ENCODE measurements at regions not wholly inside any gene's neighbourhood (a gene's known extent, or its start where the extent isn't known, plus 50 kb on each side); places are given as distances from the start of the nearest gene placed in this dataset.
"Not testable (repeated sequence)": the region's sequence is repeated elsewhere in the genome, so short reads cannot be mapped to it uniquely, and the experiment has no call there.

GRCh38 chr7:149559711-149560110 is 62.1 kb upstream of the ZNF746 start:
- Histone ChIP-seq H3K4me1 (ENCODE audit: insufficient read depth) (no peaks in the 10 kb centered on the region), H3K4me3 (no peak overlapping the region), H3K36me3 (replicated peaks; ENCODE audit: insufficient read depth, low read depth) (no peaks in the 10 kb centered on the region), H4K20me1 (ENCODE audit: insufficient read depth, poor library complexity, severe bottlenecking) (no peaks in the 10 kb centered on the region), H3K79me2 (peaks cover 12% of the 10 kb centered on the region), H3K4me2 (no peak overlapping the region), H3K27ac (no peak overlapping the region), H3K9me3 (ENCODE audit: low read depth) (no peaks in the 10 kb centered on the region), H3K9me2 (replicated peaks; ENCODE audit: insufficient read depth) (no peaks in the 10 kb centered on the region), H2AFZ (no peak overlapping the region), H3K27me3 (no peaks in the 10 kb centered on the region)
- TF ChIP-seq EZH2phosphoT487 (IDR thresholded peaks at IDR 0.05; ENCODE audit: low read depth, severe bottlenecking, unreplicated experiment) (no peak), EZH2 (IDR thresholded peaks at IDR 0.05; ENCODE audit: borderline replicate concordance) (no peak), CTCF (IDR thresholded peaks at IDR 0.05; ENCODE audit: poor library complexity) (no peak)
- DNase-seq (ENCODE audit: low spot score) = no peak
- WGBS (ENCODE audit: low lambda C conversion rate, missing lambda C conversion rate) = 89% methylated on average over 4 of the region's 4 CpGs

- H3K4me2 ChIP-seq = no peak overlapping the region
- H3K4me3 ChIP-seq = no peak overlapping the region
- no peak for DNase-seq (ENCODE audit: low spot score)
- no peaks in the 10 kb centered on the region for H3K4me1 ChIP-seq (ENCODE audit: insufficient read depth)
- no peaks in the 10 kb centered on the region for H3K9me2 ChIP-seq (replicated peaks; ENCODE audit: insufficient read depth)
- TF ChIP-seq EZH2phosphoT487 (IDR thresholded peaks at IDR 0.05; ENCODE audit: low read depth, severe bottlenecking, unreplicated experiment) (no peak), CTCF (IDR thresholded peaks at IDR 0.05; ENCODE audit: poor library complexity) (no peak), EZH2 (IDR thresholded peaks at IDR 0.05; ENCODE audit: borderline replicate concordance) (no peak)
- WGBS (ENCODE audit: low lambda C conversion rate, missing lambda C conversion rate) = 98% methylated on average over 6 of the region's 6 CpGs
- H2AFZ ChIP-seq = no peak overlapping the region
- no peaks in the 10 kb centered on the region for H3K27me3 ChIP-seq
- H3K79me2 ChIP-seq = peaks cover 4% of the 10 kb centered on the region
- H4K20me1 ChIP-seq (ENCODE audit: insufficient read depth, poor library complexity, severe bottlenecking) = no peaks in the 10 kb centered on the region
- H3K9me3 ChIP-seq (ENCODE audit: low read depth) = no peaks in the 10 kb centered on the region
- H3K27ac ChIP-seq = no peak overlapping the region
- no peaks in the 10 kb centered on the region for H3K36me3 ChIP-seq (replicated peaks; ENCODE audit: insufficient read depth, low read depth)
Observed at GRCh38 chr7:149558149-149558861, 60.7 kb upstream of the ZNF746 start.

- H3K27me3 ChIP-seq; H3K4me1 ChIP-seq (ENCODE audit: insufficient read depth); H3K36me3 ChIP-seq (replicated peaks; ENCODE audit: insufficient read depth, low read depth); H4K20me1 ChIP-seq (ENCODE audit: insufficient read depth, poor library complexity, severe bottlenecking); H3K9me3 ChIP-seq (ENCODE audit: low read depth); H3K4me2 ChIP-seq; H3K27ac ChIP-seq; H2AFZ ChIP-seq; H3K79me2 ChIP-seq; H3K4me3 ChIP-seq; DNase-seq (ENCODE audit: low spot score); H3K9me2 ChIP-seq (replicated peaks; ENCODE audit: insufficient read depth): not testable (repeated sequence)
- WGBS (ENCODE audit: low lambda C conversion rate, missing lambda C conversion rate) = 98% methylated on average over 4 of the region's 4 CpGs
Observed at GRCh38 chr7:149556525-149556924, 58.9 kb upstream of the ZNF746 start.

GRCh38 chr7:149554821-149555220 is 57.2 kb upstream of the ZNF746 start:
- WGBS (ENCODE audit: low lambda C conversion rate, missing lambda C conversion rate) = no CpG with 5 or more reads among the region's 31 CpGs
- not testable (repeated sequence) for H3K27ac ChIP-seq; H3K4me3 ChIP-seq; H3K79me2 ChIP-seq; DNase-seq (ENCODE audit: low spot score); H3K27me3 ChIP-seq; H2AFZ ChIP-seq; H4K20me1 ChIP-seq (ENCODE audit: insufficient read depth, poor library complexity, severe bottlenecking); H3K4me1 ChIP-seq (ENCODE audit: insufficient read depth); H3K9me2 ChIP-seq (replicated peaks; ENCODE audit: insufficient read depth); H3K36me3 ChIP-seq (replicated peaks; ENCODE audit: insufficient read depth, low read depth); H3K4me2 ChIP-seq; H3K9me3 ChIP-seq (ENCODE audit: low read depth)

GRCh38 chr7:149553991-149554390 is 56.4 kb upstream of the ZNF746 start:
- not testable (repeated sequence) for H3K79me2 ChIP-seq; H3K4me3 ChIP-seq; H4K20me1 ChIP-seq (ENCODE audit: insufficient read depth, poor library complexity, severe bottlenecking); H2AFZ ChIP-seq; H3K27me3 ChIP-seq; H3K27ac ChIP-seq; H3K9me3 ChIP-seq (ENCODE audit: low read depth); DNase-seq (ENCODE audit: low spot score); H3K36me3 ChIP-seq (replicated peaks; ENCODE audit: insufficient read depth, low read depth); H3K9me2 ChIP-seq (replicated peaks; ENCODE audit: insufficient read depth); H3K4me1 ChIP-seq (ENCODE audit: insufficient read depth); H3K4me2 ChIP-seq
- WGBS (ENCODE audit: low lambda C conversion rate, missing lambda C conversion rate) = 97% methylated on average over 11 of the region's 27 CpGs
